AG04449 (cell line): ENCODE measurements at regions not wholly inside any gene's neighbourhood (a gene's known extent, or its start where the extent isn't known, plus 50 kb on each side); places are given as distances from the start of the nearest gene placed in this dataset.

Experiments
- CTCF ChIA-PET: fragments of 350-600 bp; formaldehyde crosslinking; extraction: SDS; loops from one replicate; lab custom pipeline; 2021; ENCODE audit warnings: antibody characterized with exemption; lab: Yijun Ruan, JAX
- POLR2A ChIA-PET: fragments of 400-600, 350-600 bp; formaldehyde crosslinking; extraction: SDS; loops from one replicate; lab custom pipeline; 2020; ENCODE audit warnings: antibody characterized with exemption, inconsistent platforms; lab: Yijun Ruan, JAX
- DNase-seq: peaks from one replicate; pipeline ENCODE4 v3.0.0-alpha.2; 2010; ENCODE audit warnings: low read depth, low spot score
- H3K4me3 ChIP-seq: 2 replicates; pipeline ENCODE4 v1.5.1; 2011; ENCODE audit warnings: low read depth, mild to moderate bottlenecking, control low read depth, low read length
- CTCF ChIP-seq: IDR thresholded peaks from one replicate; pipeline ENCODE4 v1.5.1; 2011; ENCODE audit warnings: mild to moderate bottlenecking, moderate library complexity, low read length, control low read depth, inconsistent platforms; ENCODE audit not compliant: insufficient read depth; ENCODE audit errors: missing control alignments

DNA sequence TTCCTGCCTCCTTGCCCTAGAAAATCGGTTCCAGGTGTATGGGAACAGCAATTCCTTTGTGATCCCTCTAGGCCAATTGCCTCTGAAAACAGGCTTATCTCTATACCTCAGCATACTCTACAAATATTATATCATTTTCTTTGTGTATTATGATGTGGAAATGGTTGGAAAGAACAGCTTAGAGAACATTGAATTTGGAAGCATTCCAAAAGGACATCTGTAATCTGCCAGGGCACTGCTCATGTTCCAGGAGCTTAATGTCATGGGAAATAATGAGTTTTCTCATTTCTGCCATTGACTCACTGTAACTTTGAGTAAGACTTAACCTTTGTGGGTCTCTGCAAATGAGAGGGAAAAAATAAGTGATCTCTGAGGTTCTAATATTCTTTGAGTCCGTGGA, 147.3 kb downstream of the UFM1 start:
- CTCF ChIA-PET: no interaction called here

GRCh38 chr13:38498271-38498670, 148.6 kb downstream of the UFM1 start:
- H3K4me3 ChIP-seq: no peak overlapping the region
- no peak for TF ChIP-seq CTCF
- CTCF ChIA-PET: no interaction called here
- POLR2A ChIA-PET: no interaction called here
- DNase-seq: no peak

More for the DNA sequence above, 147.3 kb downstream of the UFM1 start:
- POLR2A ChIA-PET: no interaction called here
- no peak for TF ChIP-seq CTCF
- no peak for DNase-seq
- no peak overlapping the region for H3K4me3 ChIP-seq

- POLR2A ChIA-PET: no interaction called here
- DNase-seq: no peak
- no peak for TF ChIP-seq CTCF
- CTCF ChIA-PET: no interaction called here
- no peak overlapping the region for H3K4me3 ChIP-seq
These were observed 164.9 kb downstream of the UFM1 start for GRCh38 chr13:38514575-38514974.

- no peak for DNase-seq
- ChIA-PET POLR2A (no interaction called here), CTCF (no interaction called here)
- no peak overlapping the region for H3K4me3 ChIP-seq
- no peak for TF ChIP-seq CTCF
These were observed 168.5 kb upstream of the FREM2 start for GRCh38 chr13:38518328-38518727.

GRCh38 chr13:38519229-38519911, 167.5 kb upstream of the FREM2 start:
- CTCF ChIA-PET: no interaction called here
- POLR2A ChIA-PET: no interaction called here
- TF ChIP-seq CTCF: no peak
- no peak for DNase-seq
- H3K4me3 ChIP-seq: no peak overlapping the region

DNA sequence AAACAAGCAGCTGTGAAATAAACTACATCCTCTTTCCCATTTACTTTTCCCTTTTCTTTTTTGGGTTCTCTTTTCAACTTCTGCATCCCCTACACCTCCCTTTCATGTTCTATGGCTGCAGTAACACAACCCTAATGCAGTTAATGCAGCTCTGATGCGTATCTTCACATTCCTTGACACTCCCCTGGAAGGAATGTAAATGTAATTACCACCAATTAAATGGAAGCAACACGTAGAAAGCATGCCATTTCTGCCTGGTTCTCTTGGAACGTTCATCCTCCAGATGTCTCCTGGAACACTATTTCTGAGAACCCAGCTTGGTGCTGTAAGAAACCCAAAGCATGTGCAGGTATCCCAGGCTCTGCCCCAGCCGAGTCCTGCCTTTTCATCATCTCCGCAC, 166.8 kb upstream of the FREM2 start:
- TF ChIP-seq CTCF: no peak
- DNase-seq: no peak
- H3K4me3 ChIP-seq: no peak overlapping the region
- ChIA-PET CTCF (no interaction called here), POLR2A (no interaction called here)
